ENCODE measurements at regions not wholly inside any gene's neighbourhood (a gene's known extent, or its start where the extent isn't known, plus 50 kb on each side); places are given as distances from the start of the nearest gene placed in this dataset.

DNA sequence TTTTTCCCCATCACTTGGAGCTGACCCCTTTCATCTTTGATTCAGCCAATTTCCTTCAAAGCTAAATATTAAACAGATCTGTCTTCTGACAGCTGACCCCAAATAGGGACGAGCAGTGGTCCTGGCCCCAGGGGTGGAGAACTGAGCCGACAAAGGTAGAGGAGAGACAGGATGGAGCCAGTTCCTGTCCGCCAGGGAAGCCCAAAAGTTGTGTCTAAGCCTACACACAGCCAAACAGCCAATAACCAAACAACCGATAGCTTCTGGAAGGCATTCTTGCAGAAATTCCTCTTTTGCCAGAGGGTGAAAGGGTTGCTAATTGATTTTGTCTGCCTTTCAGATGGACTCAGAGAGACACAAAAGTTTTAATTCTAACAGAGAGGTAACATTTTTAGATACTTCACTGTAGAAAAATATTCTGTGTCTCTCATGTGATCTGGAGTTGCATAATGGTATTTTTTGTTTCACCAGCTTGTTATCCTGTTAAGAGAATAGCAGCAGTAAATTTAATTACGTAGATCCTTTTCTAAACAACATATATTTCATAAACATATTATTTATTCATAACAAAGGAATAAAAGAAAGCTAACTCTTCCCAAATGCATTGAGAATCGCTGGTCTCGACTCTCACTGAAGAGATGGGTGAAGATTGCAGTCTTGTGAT lies 161.7 kb upstream of the LYZL1 start:
- H3K36me3 ChIP-seq (ENCODE audit: insufficient read depth, low read length) = no peaks in the 10 kb centered on the region
- no peak overlapping the region for H3K4me2 ChIP-seq (ENCODE audit: low read depth, low read length, poor library complexity, severe bottlenecking)
- H3F3A ChIP-seq (ENCODE audit: low read depth) = no peaks in the 10 kb centered on the region
- no peaks in the 10 kb centered on the region for H3K79me2 ChIP-seq (ENCODE audit: insufficient read depth, low read length)
- H3K4me3 ChIP-seq (ENCODE audit: low read length, poor library complexity, severe bottlenecking) = no peak overlapping the region
- no peaks in the 10 kb centered on the region for H3K9me2 ChIP-seq (replicated peaks; ENCODE audit: low read depth, low read length)
- H3K9ac ChIP-seq (ENCODE audit: low read depth, low read length, poor library complexity, severe bottlenecking) = no peak overlapping the region
- H3K27me3 ChIP-seq (ENCODE audit: insufficient read depth, low read length, poor library complexity, severe bottlenecking) = no peaks in the 10 kb centered on the region
- H4K20me1 ChIP-seq (ENCODE audit: insufficient read depth, low read length, poor library complexity, severe bottlenecking) = no peaks in the 10 kb centered on the region
- no peaks in the 10 kb centered on the region for H3K4me1 ChIP-seq (ENCODE audit: insufficient read depth, low read length, poor library complexity, severe bottlenecking)
- TF ChIP-seq, protein P1, sequence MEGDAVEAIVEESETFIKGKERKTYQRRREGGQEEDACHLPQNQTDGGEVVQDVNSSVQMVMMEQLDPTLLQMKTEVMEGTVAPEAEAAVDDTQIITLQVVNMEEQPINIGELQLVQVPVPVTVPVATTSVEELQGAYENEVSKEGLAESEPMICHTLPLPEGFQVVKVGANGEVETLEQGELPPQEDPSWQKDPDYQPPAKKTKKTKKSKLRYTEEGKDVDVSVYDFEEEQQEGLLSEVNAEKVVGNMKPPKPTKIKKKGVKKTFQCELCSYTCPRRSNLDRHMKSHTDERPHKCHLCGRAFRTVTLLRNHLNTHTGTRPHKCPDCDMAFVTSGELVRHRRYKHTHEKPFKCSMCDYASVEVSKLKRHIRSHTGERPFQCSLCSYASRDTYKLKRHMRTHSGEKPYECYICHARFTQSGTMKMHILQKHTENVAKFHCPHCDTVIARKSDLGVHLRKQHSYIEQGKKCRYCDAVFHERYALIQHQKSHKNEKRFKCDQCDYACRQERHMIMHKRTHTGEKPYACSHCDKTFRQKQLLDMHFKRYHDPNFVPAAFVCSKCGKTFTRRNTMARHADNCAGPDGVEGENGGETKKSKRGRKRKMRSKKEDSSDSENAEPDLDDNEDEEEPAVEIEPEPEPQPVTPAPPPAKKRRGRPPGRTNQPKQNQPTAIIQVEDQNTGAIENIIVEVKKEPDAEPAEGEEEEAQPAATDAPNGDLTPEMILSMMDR (conservative IDR thresholded peaks at IDR 0.05; ENCODE audit: low read length) = no peak
- TF ChIP-seq EZH2phosphoT487 (IDR thresholded peaks at IDR 0.05; ENCODE audit: borderline replicate concordance) = no peak
- H2AFZ ChIP-seq (ENCODE audit: low read length) = no peak overlapping the region
- H3K9me3 ChIP-seq (ENCODE audit: insufficient read depth, low read depth, low read length) = no peaks in the 10 kb centered on the region

DNA sequence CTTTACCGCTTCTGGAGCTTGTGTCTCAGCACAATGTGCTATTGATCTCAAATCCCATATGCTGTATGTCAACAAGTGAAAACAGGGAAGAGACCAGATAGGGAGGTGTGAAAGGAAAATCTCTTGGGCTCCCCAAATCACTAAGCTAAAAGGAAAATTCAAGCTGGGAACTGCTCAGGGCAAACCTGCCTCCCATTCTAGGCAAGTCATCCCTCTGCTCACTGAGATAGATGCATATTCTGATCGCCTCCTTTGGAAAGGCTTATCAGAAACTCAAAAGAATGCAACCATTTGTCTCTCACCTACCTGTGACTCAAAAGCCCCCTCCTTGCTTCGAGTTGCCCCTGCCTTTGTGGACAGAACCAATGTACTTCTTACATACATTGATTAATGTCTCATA lies 161.1 kb upstream of the LYZL1 start:
- H3K9me2 ChIP-seq (replicated peaks; ENCODE audit: low read depth, low read length) = no peaks in the 10 kb centered on the region
- H3K9me3 ChIP-seq (ENCODE audit: insufficient read depth, low read depth, low read length) = no peaks in the 10 kb centered on the region
- H3K4me3 ChIP-seq (ENCODE audit: low read length, poor library complexity, severe bottlenecking) = no peak overlapping the region
- no peak overlapping the region for H3K9ac ChIP-seq (ENCODE audit: low read depth, low read length, poor library complexity, severe bottlenecking)
- no peaks in the 10 kb centered on the region for H3K4me1 ChIP-seq (ENCODE audit: insufficient read depth, low read length, poor library complexity, severe bottlenecking)
- no peaks in the 10 kb centered on the region for H4K20me1 ChIP-seq (ENCODE audit: insufficient read depth, low read length, poor library complexity, severe bottlenecking)
- H3K27me3 ChIP-seq (ENCODE audit: insufficient read depth, low read length, poor library complexity, severe bottlenecking) = no peaks in the 10 kb centered on the region
- H2AFZ ChIP-seq (ENCODE audit: low read length) = no peak overlapping the region
- no peak overlapping the region for H3K4me2 ChIP-seq (ENCODE audit: low read depth, low read length, poor library complexity, severe bottlenecking)
- no peaks in the 10 kb centered on the region for H3F3A ChIP-seq (ENCODE audit: low read depth)
- no peaks in the 10 kb centered on the region for H3K36me3 ChIP-seq (ENCODE audit: insufficient read depth, low read length)
- no peaks in the 10 kb centered on the region for H3K79me2 ChIP-seq (ENCODE audit: insufficient read depth, low read length)
- TF ChIP-seq, protein P1 (conservative IDR thresholded peaks at IDR 0.05; ENCODE audit: low read length) = no peak
- no peak for TF ChIP-seq EZH2phosphoT487 (IDR thresholded peaks at IDR 0.05; ENCODE audit: borderline replicate concordance)

DNA sequence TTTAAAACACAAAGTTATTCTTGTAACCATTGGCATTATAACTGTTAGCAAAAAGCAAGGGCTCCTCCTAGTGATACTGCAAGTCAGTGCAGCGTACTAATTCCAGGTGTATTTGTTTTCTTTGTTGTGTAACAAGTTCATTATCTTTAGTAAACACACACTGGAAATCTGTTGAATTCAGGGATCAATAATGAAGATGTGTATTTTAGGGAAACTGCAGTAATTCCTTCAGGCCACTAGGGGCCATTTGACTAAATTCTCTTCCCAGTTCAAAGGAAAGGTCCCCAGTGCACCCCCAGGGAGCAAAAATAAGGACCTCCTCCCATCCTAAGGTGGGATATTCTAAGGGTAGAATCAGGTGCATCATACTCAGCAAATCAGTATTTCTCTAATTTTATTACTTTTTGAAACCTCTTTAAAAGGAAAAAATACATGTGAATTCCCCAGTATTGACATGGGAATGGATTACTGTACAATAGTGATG lies 158.6 kb upstream of the LYZL1 start:
- Histone ChIP-seq H3K9ac (ENCODE audit: low read depth, low read length, poor library complexity, severe bottlenecking) (no peak overlapping the region), H3K36me3 (ENCODE audit: insufficient read depth, low read length) (no peaks in the 10 kb centered on the region), H3K79me2 (ENCODE audit: insufficient read depth, low read length) (no peaks in the 10 kb centered on the region), H3K9me3 (ENCODE audit: insufficient read depth, low read depth, low read length) (no peaks in the 10 kb centered on the region), H3K4me3 (ENCODE audit: low read length, poor library complexity, severe bottlenecking) (no peak overlapping the region), H3K9me2 (replicated peaks; ENCODE audit: low read depth, low read length) (no peaks in the 10 kb centered on the region), H4K20me1 (ENCODE audit: insufficient read depth, low read length, poor library complexity, severe bottlenecking) (no peaks in the 10 kb centered on the region), H3K4me1 (ENCODE audit: insufficient read depth, low read length, poor library complexity, severe bottlenecking) (no peaks in the 10 kb centered on the region), H3K27me3 (ENCODE audit: insufficient read depth, low read length, poor library complexity, severe bottlenecking) (no peaks in the 10 kb centered on the region), H3F3A (ENCODE audit: low read depth) (no peaks in the 10 kb centered on the region), H3K4me2 (ENCODE audit: low read depth, low read length, poor library complexity, severe bottlenecking) (no peak overlapping the region), H2AFZ (ENCODE audit: low read length) (no peak overlapping the region)
- TF ChIP-seq EZH2phosphoT487 (IDR thresholded peaks at IDR 0.05; ENCODE audit: borderline replicate concordance) = no peak
- TF ChIP-seq, protein P1 (conservative IDR thresholded peaks at IDR 0.05; ENCODE audit: low read length) = peak; percentile 64

Measured in Loucy (cell line).